SK-N-SH treated with all-trans-retinoic acid at 6 μM for 48 hours (cell line): ENCODE measurements at regions not wholly inside any gene's neighbourhood (a gene's known extent, or its start where the extent isn't known, plus 50 kb on each side); places are given as distances from the start of the nearest gene placed in this dataset.

ENCODE experiments used
- RARB ChIP-seq: fragments of 250-450 bp; sonication (Bioruptor Pico); IDR thresholded peaks from 2 replicates; pipeline ENCODE4 v1.8.0; 2021; ENCODE audit warnings: mild to moderate bottlenecking, moderate library complexity
- ZNF8 ChIP-seq: fragments of 450-650 bp; formaldehyde crosslinking; IDR thresholded peaks from 2 replicates; pipeline ENCODE4 v1.5.0; 2020; ENCODE audit warnings: mild to moderate bottlenecking, moderate library complexity

- TF ChIP-seq ZNF8 (no peak), RARB (CRISPR knock-in tag) (no peak)
Measured at GRCh38 chr7:8321312-8321711, 59.3 kb upstream of the ICA1 start.
